SK-N-SH treated with all-trans-retinoic acid at 6 μM for 48 hours (cell line): ENCODE measurements at regions not wholly inside any gene's neighbourhood (a gene's known extent, or its start where the extent isn't known, plus 50 kb on each side); places are given as distances from the start of the nearest gene placed in this dataset.

ENCODE experiments used
- ARNTL ChIP-seq: fragments of 450-650 bp; formaldehyde crosslinking; IDR thresholded peaks from 2 replicates; pipeline ENCODE4 v1.5.0; 2020; ENCODE audit warnings: low read depth, mild to moderate bottlenecking, moderate library complexity, borderline replicate concordance
- CSDC2 ChIP-seq: fragments of 250-450 bp; sonication (Bioruptor Pico); IDR thresholded peaks from 2 replicates; pipeline ENCODE4 v1.5.0; 2020; ENCODE audit warnings: mild to moderate bottlenecking, moderate library complexity
- OSR1 ChIP-seq: fragments of 250-450 bp; sonication (Bioruptor Pico); IDR thresholded peaks from 2 replicates; pipeline ENCODE4 v1.8.0; 2022; ENCODE audit warnings: moderate library complexity, mild to moderate bottlenecking, inconsistent platforms
- PATZ1 ChIP-seq: fragments of 250-450 bp; sonication (Bioruptor Pico); IDR thresholded peaks from 2 replicates; pipeline ENCODE4 v1.8.0; 2020; ENCODE audit warnings: mild to moderate bottlenecking, moderate library complexity, borderline replicate concordance
- PPARA ChIP-seq: fragments of 250-450 bp; sonication (Bioruptor Pico); IDR thresholded peaks from 2 replicates; pipeline ENCODE4 v1.5.0; 2020; ENCODE audit warnings: mild to moderate bottlenecking, borderline replicate concordance
- SNAI2 ChIP-seq: fragments of 250-450 bp; sonication (Bioruptor Pico); IDR thresholded peaks from 2 replicates; pipeline ENCODE4 v1.5.0; 2020; ENCODE audit warnings: mild to moderate bottlenecking, moderate library complexity
- ZC3H10 ChIP-seq: fragments of 250-450 bp; sonication (Bioruptor Pico); IDR thresholded peaks from 2 replicates; pipeline ENCODE4 v1.5.1; 2021; ENCODE audit warnings: mild to moderate bottlenecking, moderate library complexity
- ZFP3 ChIP-seq: fragments of 250-450 bp; sonication (Bioruptor Pico); IDR thresholded peaks from 2 replicates; pipeline ENCODE4 v1.5.0; 2020; ENCODE audit warnings: mild to moderate bottlenecking, moderate library complexity
- ZFP30 ChIP-seq: fragments of 450-650 bp; formaldehyde crosslinking; IDR thresholded peaks from 2 replicates; pipeline ENCODE4 v1.5.0; 2022; ENCODE audit warnings: mild to moderate bottlenecking, moderate library complexity

GRCh38 chr6:159461998-159462397 lies 231.0 kb downstream of the SOD2 start:
- TF ChIP-seq ARNTL (CRISPR knock-in tag) (no peak), ZFP30 (CRISPR knock-in tag) (no peak), ZC3H10 (CRISPR knock-in tag) (no peak), CSDC2 (CRISPR knock-in tag) (no peak), PPARA (CRISPR knock-in tag) (no peak), OSR1 (CRISPR knock-in tag) (no peak), ZFP3 (CRISPR knock-in tag) (no peak), SNAI2 (CRISPR knock-in tag) (no peak), PATZ1 (CRISPR knock-in tag) (no peak)
